GM20000 (cell line): ENCODE measurements at regions not wholly inside any gene's neighbourhood (a gene's known extent, or its start where the extent isn't known, plus 50 kb on each side); places are given as distances from the start of the nearest gene placed in this dataset.

ENCODE experiments used
- DNase-seq: peaks from one replicate; pipeline ENCODE4 v3.0.0; 2012; ENCODE audit warnings: low spot score
- TF ChIP-seq, protein P1 (sequence below): IDR thresholded peaks from 2 replicates; pipeline ENCODE4 v1.5.1; 2012; ENCODE audit warnings: mild to moderate bottlenecking, control low read depth; ENCODE audit errors: extremely low read depth, missing control alignments

DNA sequence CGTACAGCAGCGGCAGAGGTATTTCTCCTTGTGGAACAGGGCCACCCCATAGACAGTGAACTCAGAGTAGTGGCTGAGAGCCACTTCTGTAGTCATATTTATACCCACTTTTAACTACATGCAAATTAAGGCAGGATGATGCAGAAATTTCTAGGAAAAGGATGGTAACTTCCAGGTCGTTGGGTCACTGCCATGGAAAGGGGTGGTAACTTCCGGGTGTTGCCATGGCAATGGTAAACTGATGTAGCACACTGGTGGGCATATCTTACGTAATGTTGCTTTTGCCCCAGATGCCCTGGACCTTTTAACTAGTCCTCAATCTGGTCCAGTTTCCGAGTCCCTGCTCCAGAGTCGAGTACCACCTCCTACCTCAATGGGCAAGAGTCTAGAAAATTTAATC lies 154.8 kb upstream of the AGA start:
- TF ChIP-seq, protein P1, sequence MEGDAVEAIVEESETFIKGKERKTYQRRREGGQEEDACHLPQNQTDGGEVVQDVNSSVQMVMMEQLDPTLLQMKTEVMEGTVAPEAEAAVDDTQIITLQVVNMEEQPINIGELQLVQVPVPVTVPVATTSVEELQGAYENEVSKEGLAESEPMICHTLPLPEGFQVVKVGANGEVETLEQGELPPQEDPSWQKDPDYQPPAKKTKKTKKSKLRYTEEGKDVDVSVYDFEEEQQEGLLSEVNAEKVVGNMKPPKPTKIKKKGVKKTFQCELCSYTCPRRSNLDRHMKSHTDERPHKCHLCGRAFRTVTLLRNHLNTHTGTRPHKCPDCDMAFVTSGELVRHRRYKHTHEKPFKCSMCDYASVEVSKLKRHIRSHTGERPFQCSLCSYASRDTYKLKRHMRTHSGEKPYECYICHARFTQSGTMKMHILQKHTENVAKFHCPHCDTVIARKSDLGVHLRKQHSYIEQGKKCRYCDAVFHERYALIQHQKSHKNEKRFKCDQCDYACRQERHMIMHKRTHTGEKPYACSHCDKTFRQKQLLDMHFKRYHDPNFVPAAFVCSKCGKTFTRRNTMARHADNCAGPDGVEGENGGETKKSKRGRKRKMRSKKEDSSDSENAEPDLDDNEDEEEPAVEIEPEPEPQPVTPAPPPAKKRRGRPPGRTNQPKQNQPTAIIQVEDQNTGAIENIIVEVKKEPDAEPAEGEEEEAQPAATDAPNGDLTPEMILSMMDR = no peak
- DNase-seq = no peak

- no peak for DNase-seq
- TF ChIP-seq, protein P1 = no peak
These were observed 163.0 kb upstream of the AGA start for GRCh38 chr4:177605252-177605651.

DNA sequence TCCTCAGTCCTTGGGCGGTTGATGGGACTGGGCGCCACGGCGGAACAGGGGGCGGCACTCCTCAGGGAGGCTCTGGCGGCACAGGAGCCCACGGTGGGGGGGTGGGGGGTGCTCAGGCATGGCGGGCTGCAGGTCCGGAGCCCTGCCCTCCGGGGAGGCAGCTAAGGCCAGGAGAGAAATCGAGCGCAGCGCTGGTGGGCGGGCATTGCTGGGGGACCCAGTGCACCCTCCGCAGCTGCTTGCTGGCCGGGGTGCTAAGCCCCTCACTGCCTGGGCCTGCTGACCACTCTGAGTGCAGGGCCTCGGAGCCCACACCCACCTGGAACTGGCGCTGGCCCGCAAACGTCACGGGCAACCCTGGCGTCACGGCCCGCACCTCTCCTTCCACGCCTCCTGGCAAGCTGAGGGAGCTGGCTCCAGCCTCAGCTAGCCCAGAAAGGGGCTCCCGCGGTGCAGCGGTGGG lies 164.9 kb upstream of the AGA start:
- DNase-seq = no peak
- TF ChIP-seq, protein P1 = no peak

- no peak for DNase-seq
- TF ChIP-seq, protein P1 = no peak
These were observed 169.9 kb upstream of the AGA start for GRCh38 chr4:177611974-177612664.

- TF ChIP-seq, protein P1 = no peak
- DNase-seq = no peak
These were observed 170.4 kb upstream of the AGA start for GRCh38 chr4:177612684-177613083.

- DNase-seq = no peak
- TF ChIP-seq, protein P1 = no peak
These were observed 190.2 kb upstream of the AGA start for GRCh38 chr4:177632481-177632880.

DNA sequence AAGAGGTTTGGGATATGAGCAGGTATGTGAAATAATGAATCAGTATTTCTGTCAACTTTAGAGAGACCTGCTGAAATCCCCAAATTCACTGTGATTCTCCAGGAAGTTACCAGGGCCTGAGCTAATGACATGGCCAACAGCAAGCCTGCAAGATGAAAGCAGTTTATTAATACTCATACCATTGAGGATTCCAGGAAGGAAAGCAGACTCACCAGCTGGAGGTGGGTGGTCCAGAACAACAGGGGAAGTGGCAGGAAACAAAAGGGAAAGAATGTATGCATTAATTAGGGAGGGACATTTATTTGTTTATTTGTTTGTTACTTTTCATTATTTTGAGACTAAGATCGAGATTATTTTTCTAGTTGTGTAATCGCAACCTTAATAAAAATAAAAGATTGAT lies 196.6 kb upstream of the AGA start:
- no peak for DNase-seq
- TF ChIP-seq, protein P1 = no peak
